ENCODE measurements at regions not wholly inside any gene's neighbourhood (a gene's known extent, or its start where the extent isn't known, plus 50 kb on each side); places are given as distances from the start of the nearest gene placed in this dataset.

GRCh38 chr5:96229188-96229587 lies 203.9 kb downstream of the PCSK1 start:
- no peak for TF ChIP-seq POLR2AphosphoS5 (IDR thresholded peaks at IDR 0.05; ENCODE audit: low read depth)
- no peak for TF ChIP-seq CTCF (IDR thresholded peaks at IDR 0.05; ENCODE audit: insufficient read depth, low read length)
